Natural killer cell treated with Interleukin-12 subunit alpha and Interleukin-12 subunit beta and Interleukin-15 and Interleukin-18, amount 100 ng/mL, for 72 hours (primary cell): ENCODE measurements at regions not wholly inside any gene's neighbourhood (a gene's known extent, or its start where the extent isn't known, plus 50 kb on each side); places are given as distances from the start of the nearest gene placed in this dataset.

Experiments used
- ATAC-seq, 2 donors: fragments of 150-1000 bp; cut with Tn5 transposase in 1 of 2; sonication (Bioruptor Pico), chemical (Tn5 transposase) in 1 of 2; 2 replicates each; pipeline ENCODE4 v1.10.0; 2021
- DNase-seq: peaks from one replicate; pipeline ENCODE4 v3.0.0; 2022; ENCODE audit warnings: low spot score
- H3K27ac Mint-ChIP-seq, 2 donors: 1 replicate in 1 of 2; 2 replicates in 1 of 2; pipeline ENCODE4 v1.8.0; 2022; ENCODE audit warnings: mixed read lengths in 2 of 2, mild to moderate bottlenecking in 1 of 2, moderate library complexity in 1 of 2
- H3K27me3 Mint-ChIP-seq, 2 donors: 1 replicate in 1 of 2; 2 replicates in 1 of 2; pipeline ENCODE4 v1.8.0; 2022; ENCODE audit warnings: mixed read lengths in 2 of 2
- H3K36me3 Mint-ChIP-seq: one replicate; pipeline ENCODE4 v1.8.0; 2022; ENCODE audit warnings: mixed read lengths
- H3K4me1 Mint-ChIP-seq, 2 donors: 1 replicate in 1 of 2; 2 replicates in 1 of 2; pipeline ENCODE4 v1.8.0; 2022; ENCODE audit warnings: low read depth in 2 of 2, mixed read lengths in 2 of 2, mild to moderate bottlenecking in 1 of 2
- H3K4me3 Mint-ChIP-seq: one replicate; pipeline ENCODE4 v1.8.0; 2022; ENCODE audit warnings: mixed read lengths
- H3K9me3 Mint-ChIP-seq: 2 replicates; pipeline ENCODE4 v1.8.0; 2022; ENCODE audit warnings: mixed read lengths

DNA sequence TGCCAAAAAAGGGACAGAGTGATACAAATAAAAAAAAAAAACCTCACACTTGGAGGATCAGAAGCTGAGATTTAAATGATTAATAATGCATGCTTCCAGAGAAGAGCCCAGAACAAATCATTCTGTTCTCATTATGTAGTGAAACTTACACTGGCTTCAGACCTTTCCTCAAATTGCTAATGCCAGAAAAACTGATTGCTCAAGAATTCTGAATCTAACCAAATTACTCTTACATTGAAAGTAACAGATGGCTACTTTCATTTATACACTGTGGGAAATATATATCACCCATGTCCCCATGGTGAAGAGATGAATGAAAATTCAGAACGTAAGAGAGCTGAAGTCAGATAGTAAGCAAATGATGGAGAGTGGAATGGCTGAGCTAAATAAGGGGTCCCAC lies 85.9 kb upstream of the NSMCE3 start:
- Mint-ChIP-seq H3K4me3 (no peak overlapping the region), H3K9me3 (no peaks in the 10 kb centered on the region), H3K36me3 (no peaks in the 10 kb centered on the region), H3K27ac (no peak overlapping the region), H3K27me3 (peaks cover 16 to 41% of the 10 kb centered on the region in 2 donors), H3K4me1 (no peaks in the 10 kb centered on the region)
- ATAC-seq (no peak), DNase-seq (no peak)

DNA sequence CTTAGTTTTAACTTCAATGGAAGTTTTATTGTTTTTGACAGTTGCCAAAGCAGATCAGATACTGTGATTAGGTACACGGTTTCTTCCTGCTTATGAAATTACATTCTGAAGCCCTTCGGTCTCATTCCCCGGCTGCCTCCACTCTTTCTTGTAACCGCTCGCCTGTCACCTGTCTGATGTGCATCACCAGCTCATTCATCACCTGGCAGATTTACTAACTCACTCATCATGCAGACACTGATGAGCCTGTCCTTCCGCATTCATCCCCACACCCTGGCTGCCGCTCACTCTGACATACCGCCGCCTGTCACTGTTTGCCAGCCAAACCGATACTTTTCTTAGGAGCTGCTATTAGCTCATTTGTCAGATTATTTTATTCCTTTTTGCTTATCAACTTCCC lies 82.8 kb upstream of the NSMCE3 start:
- no peak for DNase-seq
- Mint-ChIP-seq H3K27me3 (peaks cover 24 to 39% of the 10 kb centered on the region in 2 donors), H3K4me1 (no peaks in the 10 kb centered on the region), H3K36me3 (no peaks in the 10 kb centered on the region), H3K4me3 (no peak overlapping the region), H3K9me3 (no peaks in the 10 kb centered on the region), H3K27ac (no peak overlapping the region)
- no peak for ATAC-seq

DNA sequence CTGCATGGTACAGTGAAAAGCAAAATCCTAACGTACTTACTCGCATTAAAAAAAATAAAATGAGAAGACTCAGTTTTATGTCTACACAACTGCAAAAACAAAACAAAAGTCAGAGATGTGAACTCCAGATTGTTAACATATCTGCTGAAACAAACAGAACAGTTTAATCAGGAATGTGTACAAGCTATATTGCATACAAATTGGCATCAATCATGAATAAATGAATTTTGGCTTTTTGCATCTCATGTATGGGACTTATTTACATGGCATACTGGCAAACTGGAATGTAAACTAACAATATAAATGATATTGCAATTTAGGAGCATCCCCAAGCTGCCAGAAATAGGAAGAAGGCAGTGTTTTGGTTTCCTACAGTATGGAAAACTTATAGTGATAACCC lies 79.6 kb upstream of the NSMCE3 start:
- Mint-ChIP-seq H3K4me3 (no peak overlapping the region), H3K4me1 (no peaks in the 10 kb centered on the region), H3K27me3 (peaks cover 16 to 23% of the 10 kb centered on the region in 2 donors), H3K36me3 (no peaks in the 10 kb centered on the region), H3K9me3 (no peaks in the 10 kb centered on the region), H3K27ac (no peak overlapping the region)
- no peak for ATAC-seq
- no peak for DNase-seq

DNA sequence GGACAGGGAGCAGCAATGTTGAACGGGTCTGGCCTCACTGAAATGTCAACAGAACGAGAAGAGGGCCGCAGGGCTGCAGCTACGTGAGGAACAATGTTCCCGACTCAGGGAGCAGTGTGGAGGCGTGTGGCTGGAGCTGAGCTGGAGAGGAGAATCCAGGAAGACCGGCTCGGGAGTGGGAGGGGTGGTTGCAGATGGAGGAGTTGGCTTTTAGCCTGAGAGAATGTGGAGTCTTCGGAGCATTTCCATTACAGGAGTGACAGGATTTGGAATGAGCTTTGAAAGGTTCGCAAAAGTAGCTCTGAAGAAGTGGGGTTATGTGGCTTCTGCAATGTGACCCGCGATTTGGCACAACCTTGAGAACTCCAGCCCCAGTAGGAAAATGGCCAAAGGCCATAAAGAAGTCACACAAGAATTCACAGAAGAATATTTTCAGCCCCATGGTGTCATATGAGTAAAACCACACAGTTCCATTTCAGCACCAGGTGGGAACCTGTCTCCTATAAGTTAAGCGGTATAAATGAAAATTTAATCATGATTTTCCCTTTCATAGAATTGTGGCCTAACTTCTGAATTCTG lies 78.8 kb upstream of the NSMCE3 start:
- no peaks in the 10 kb centered on the region for H3K9me3 Mint-ChIP-seq
- DNase-seq (no peak), ATAC-seq (no peak)
- H3K4me3 Mint-ChIP-seq: no peak overlapping the region
- H3K27ac Mint-ChIP-seq: no peak overlapping the region
- H3K4me1 Mint-ChIP-seq: no peaks in the 10 kb centered on the region
- no peaks in the 10 kb centered on the region for H3K36me3 Mint-ChIP-seq
- H3K27me3 Mint-ChIP-seq: peaks cover 14 to 20% of the 10 kb centered on the region in 2 donors

DNA sequence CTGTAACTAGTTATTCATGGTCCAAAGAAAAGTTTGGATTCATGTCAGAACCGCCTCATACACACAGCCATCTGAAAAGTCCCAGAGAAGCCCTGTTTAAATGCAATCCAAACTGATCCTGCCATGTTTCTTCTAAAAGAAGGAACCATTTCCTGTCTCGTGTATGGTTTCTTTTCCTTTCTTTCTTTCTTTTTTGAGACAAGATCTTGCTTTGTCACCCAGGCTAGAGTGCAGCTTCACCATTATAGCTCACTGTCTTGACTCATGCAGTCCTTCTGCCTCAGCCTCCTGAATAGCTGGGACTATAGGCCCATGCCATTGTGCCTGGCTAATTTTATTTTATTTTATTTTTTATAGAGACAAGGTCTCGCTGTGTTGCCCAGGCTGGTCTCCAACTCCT lies 77.4 kb upstream of the NSMCE3 start:
- Mint-ChIP-seq H3K27me3 (peaks cover 9 to 13% of the 10 kb centered on the region in 2 donors), H3K36me3 (no peaks in the 10 kb centered on the region), H3K9me3 (no peaks in the 10 kb centered on the region), H3K27ac (no peak overlapping the region), H3K4me1 (no peaks in the 10 kb centered on the region), H3K4me3 (no peak overlapping the region)
- ATAC-seq (no peak), DNase-seq (no peak)

DNA sequence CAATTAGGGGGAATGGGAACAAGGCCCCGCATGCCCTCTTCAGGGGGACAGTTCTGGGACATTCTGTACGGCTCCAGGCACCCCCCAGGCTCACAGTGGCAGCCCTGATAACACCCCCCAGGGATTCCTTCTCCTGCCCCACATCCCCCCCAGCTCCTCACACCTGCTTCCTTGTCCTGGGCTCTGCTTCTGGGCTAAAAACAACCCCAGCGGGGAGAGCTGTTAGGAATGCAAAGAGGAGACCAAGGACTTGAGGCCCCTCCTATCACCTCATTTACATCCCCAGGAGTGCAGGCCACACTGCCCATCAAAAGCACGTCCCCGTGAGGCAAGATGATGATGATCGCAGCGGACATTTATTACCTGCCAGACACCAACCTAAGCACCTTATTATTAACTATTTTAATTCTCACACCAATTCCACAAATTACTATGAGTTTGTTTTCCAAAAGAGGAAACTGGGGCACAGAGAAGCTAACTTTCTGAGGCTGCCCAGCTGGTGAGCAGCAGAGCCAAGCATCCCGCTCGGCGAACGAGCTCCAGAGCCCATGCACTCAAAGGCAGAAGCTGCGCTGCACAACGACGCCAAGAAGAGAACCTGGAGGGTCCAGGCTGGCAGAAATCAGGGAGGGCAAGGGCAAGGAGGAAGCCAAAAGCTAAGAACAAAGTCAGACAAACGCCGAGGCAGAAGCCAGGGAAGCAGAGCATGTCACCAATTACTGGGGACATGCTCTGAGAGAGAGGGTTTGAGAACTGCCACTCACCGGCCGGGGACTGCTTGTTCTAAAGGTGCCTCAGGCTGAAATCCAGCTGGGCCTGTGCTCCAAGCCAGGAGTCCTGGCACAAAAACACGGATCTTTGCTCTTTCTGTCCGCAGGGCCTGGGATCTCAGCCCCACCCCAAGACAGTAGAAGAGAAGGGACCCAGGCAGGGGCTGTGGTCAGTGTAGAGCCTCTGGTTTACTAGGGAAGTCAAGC lies 76.2 kb upstream of the NSMCE3 start:
- no peaks in the 10 kb centered on the region for H3K36me3 Mint-ChIP-seq
- H3K27ac Mint-ChIP-seq: no peak overlapping the region

DNA sequence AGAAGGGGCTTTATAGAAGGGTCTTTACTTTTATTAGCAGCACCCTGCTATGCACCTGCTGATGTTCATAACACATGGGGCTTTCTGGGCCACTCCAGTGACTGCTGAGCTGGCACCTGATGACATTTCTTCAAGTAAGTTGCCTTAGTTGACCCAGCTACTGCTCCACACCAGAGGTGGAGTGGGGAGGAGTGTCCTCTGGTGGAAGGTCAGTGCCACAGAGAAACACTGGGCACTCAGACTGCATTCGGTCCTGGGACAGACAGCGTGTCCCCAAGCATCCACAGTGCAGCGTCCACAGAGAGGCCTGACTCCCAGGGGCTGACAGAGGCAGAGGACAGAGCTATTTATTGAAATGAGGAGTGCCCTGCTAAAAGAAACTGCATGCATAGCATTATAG lies 74.9 kb upstream of the NSMCE3 start:
- H3K9me3 Mint-ChIP-seq: no peaks in the 10 kb centered on the region
- DNase-seq: no peak

More for the DNA sequence above, 76.2 kb upstream of the NSMCE3 start:
- DNase-seq (no peak), ATAC-seq (peak in 1 of 2 donors; percentile 15)
- H3K4me1 Mint-ChIP-seq: no peaks in the 10 kb centered on the region
- no peaks in the 10 kb centered on the region for H3K9me3 Mint-ChIP-seq
- H3K4me3 Mint-ChIP-seq: no peak overlapping the region
- H3K27me3 Mint-ChIP-seq: peaks cover 9 to 13% of the 10 kb centered on the region in 2 donors

DNA sequence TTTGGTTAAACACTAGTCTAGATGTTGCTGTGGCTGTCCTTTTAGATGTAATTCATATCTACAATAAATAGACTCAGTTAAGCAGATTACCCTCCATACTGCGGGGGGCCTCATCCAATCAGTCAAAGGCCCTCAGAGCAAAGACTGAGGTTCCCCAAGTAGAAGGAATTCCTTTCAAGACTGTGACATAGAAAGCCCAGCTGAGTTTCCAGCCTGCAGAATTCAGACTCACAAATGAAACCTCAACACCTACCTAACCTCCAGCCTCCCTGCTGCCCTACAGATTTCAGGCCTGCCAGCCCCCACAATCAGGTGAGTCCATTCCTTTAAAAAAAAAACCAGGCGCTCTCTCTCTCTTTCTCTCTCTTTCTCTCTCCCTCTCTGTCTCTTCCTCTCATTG lies 73.6 kb upstream of the NSMCE3 start:
- ATAC-seq (no peak), DNase-seq (no peak)
- H3K27ac Mint-ChIP-seq: no peak overlapping the region
- no peaks in the 10 kb centered on the region for H3K4me1 Mint-ChIP-seq
- H3K36me3 Mint-ChIP-seq: no peaks in the 10 kb centered on the region
- H3K4me3 Mint-ChIP-seq: no peak overlapping the region
- no peaks in the 10 kb centered on the region for H3K9me3 Mint-ChIP-seq
- H3K27me3 Mint-ChIP-seq: peaks cover 6 to 8% of the 10 kb centered on the region in 2 donors

More for the DNA sequence above, 74.9 kb upstream of the NSMCE3 start:
- no peak overlapping the region for H3K27ac Mint-ChIP-seq
- H3K4me3 Mint-ChIP-seq: no peak overlapping the region
- no peaks in the 10 kb centered on the region for H3K4me1 Mint-ChIP-seq
- H3K36me3 Mint-ChIP-seq: no peaks in the 10 kb centered on the region
- peaks cover 8 to 9% of the 10 kb centered on the region in 2 donors for H3K27me3 Mint-ChIP-seq
- peak in 1 of 2 donors; percentile 32 for ATAC-seq

DNA sequence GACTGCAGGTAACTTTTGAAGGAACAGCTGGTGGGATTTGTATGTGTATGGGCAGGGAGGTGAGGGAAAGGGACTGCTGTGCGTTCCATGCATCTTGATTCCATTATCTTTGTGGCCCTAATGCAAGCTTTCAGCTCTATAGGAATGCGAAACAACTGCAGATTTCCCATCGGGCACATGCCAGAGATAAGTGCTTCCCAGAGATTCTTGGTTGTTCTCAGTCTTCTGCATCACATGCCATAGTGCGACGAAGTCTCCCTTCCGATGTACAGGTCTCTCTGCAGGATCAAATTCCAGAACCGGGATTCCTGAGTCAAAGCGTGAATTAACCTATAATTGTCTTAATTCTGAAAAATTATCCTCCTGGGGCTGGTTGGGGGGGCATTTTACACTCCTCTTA lies 72.6 kb upstream of the NSMCE3 start:
- Mint-ChIP-seq H3K36me3 (no peaks in the 10 kb centered on the region), H3K27ac (no peak overlapping the region), H3K27me3 (peaks cover 0 to 2% of the 10 kb centered on the region in 2 donors), H3K9me3 (no peaks in the 10 kb centered on the region), H3K4me3 (no peak overlapping the region), H3K4me1 (no peaks in the 10 kb centered on the region)
- no peak for ATAC-seq
- no peak for DNase-seq

DNA sequence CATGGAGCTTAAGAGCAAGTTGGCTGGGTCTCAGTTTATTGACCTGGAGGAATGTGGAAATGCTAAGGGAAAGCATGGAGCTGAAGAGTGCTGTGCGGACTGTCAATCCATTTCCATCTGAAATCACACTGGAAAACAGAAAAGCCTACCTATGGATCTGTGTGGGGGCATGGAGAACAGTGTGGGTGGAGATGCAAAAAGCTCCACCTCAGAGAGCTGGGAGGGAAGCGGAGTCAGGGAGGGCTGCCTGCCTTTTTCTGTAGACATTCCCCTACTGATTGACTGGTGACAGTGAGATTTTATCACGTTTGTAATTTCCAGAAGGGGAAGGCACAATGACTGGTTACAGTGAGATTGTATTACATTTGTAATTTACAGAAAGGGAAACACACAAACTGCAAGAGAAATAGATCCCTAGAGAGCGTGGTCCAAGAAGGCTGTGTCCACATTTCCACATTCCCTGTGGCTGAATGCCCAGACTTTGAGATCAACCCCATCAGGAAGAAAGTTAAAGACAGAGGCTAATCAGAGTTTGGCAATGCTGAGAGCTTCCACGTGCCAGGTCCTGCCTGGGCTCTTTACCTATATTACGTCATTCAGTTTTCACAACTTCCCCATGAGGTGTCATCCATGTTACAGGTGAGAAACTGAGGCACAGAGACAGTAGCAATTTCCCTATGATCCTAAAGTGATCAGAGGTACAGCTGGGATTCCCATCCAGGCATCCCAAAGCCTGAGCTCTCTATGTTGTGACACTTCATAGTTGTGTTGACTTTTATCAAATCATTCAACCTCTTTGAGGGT lies 67.7 kb upstream of the NSMCE3 start:
- H3K36me3 Mint-ChIP-seq: no peaks in the 10 kb centered on the region
- ATAC-seq: no peak
- H3K27ac Mint-ChIP-seq: no peak overlapping the region

DNA sequence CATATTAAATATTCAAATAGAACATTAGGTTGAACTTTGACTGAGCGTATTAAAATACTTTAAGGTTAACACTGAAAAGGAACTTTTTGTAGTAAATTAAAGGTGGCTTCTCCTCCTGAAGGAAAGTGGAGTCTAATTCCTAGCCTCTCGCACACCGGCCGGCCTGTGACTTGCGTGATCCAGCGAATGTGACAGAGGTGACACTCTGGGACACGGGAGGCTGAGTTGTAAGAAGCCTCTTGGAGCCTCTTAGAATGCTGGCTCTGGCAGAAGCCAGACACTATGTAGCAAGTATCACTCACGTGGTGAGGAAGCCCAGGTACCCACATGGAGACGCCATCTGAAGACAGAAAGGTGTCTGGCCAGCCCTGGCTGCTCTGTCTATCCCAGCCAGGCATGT lies 64.9 kb upstream of the NSMCE3 start:
- Mint-ChIP-seq H3K4me1 (no peaks in the 10 kb centered on the region), H3K27me3 (peaks cover 0 to 11% of the 10 kb centered on the region in 2 donors), H3K9me3 (no peaks in the 10 kb centered on the region), H3K27ac (no peak overlapping the region), H3K36me3 (no peaks in the 10 kb centered on the region), H3K4me3 (no peak overlapping the region)
- ATAC-seq (no peak), DNase-seq (no peak)

More for the DNA sequence above, 67.7 kb upstream of the NSMCE3 start:
- Mint-ChIP-seq H3K4me1 (no peaks in the 10 kb centered on the region), H3K27me3 (peaks cover 0 to 8% of the 10 kb centered on the region in 2 donors), H3K9me3 (no peaks in the 10 kb centered on the region), H3K4me3 (no peak overlapping the region)
- DNase-seq: no peak

DNA sequence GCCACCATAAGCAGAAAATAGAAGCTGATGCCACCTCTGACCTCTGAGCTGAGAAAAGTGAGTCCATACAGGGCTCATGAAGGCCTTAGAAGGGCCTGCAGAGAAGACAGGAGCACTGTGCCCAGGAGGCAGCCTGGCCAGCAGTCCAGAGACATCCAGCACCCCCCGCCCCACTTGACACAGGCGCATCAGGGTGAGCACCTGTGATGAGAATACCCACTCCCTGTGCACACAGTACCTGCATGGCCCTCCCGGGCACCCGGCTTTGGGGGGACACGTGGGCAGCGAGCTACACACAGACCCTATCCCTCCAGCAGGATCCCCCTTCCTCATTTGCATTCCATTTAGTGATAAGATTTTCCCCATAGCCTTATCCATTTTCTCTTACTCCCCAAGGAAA lies 63.6 kb upstream of the NSMCE3 start:
- H3K27me3 Mint-ChIP-seq: peaks cover 1 to 11% of the 10 kb centered on the region in 2 donors
- no peaks in the 10 kb centered on the region for H3K9me3 Mint-ChIP-seq
- no peak overlapping the region for H3K4me3 Mint-ChIP-seq
- no peaks in the 10 kb centered on the region for H3K36me3 Mint-ChIP-seq
- DNase-seq (no peak), ATAC-seq (peak in 1 of 2 donors; percentile 20)
- H3K27ac Mint-ChIP-seq: no peak overlapping the region
- no peaks in the 10 kb centered on the region for H3K4me1 Mint-ChIP-seq

DNA sequence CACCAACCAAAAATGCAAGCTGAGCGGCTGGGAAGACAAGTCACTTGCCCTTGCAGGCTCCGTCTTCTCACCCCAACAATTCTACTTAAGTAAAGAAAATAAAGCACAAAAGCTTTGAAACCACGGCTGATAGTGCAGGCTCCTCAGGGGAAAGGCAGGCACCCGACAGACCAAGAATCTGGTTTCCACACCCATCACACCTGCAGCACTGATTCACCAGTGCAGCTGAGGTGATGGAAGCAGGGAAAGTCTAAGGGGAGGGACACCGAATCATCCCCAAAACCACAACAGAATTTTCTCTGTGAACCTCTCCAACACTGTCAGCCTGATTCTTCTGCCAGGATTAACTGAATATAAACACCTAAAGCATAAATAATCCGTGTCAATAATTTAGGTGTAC lies 62.0 kb upstream of the NSMCE3 start:
- ATAC-seq: no peak
- no peaks in the 10 kb centered on the region for H3K36me3 Mint-ChIP-seq
- H3K4me3 Mint-ChIP-seq: no peak overlapping the region
- H3K4me1 Mint-ChIP-seq: no peaks in the 10 kb centered on the region
- peaks cover 6 to 14% of the 10 kb centered on the region in 2 donors for H3K27me3 Mint-ChIP-seq
- no peak overlapping the region for H3K27ac Mint-ChIP-seq
- DNase-seq: no peak
- H3K9me3 Mint-ChIP-seq: no peaks in the 10 kb centered on the region

DNA sequence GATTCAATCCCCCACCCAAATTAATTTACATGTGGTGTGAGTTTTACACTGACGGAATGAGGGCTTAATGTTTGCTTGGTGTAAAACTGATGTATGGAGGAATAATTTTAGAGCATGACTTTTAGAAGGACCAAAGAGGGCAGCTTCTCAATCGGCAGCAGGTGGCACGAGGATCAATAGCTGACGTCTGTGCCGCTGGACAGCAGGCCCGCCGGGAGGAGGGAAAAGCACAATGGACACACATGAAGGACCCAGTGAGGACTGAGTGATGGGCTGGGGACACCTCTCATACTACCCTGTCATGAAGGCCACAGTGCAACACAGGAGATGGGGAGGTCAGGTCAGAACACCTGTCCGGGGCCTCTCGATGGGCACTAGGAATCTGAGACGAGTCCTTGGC lies 61.4 kb upstream of the NSMCE3 start:
- Mint-ChIP-seq H3K4me1 (no peaks in the 10 kb centered on the region), H3K36me3 (peaks cover under 1% of the 10 kb centered on the region)

More for the DNA sequence above, 61.4 kb upstream of the NSMCE3 start:
- ATAC-seq (peak; percentile 40 to 46), DNase-seq (no peak)
- peaks cover 5 to 16% of the 10 kb centered on the region in 2 donors for H3K27me3 Mint-ChIP-seq
- no peaks in the 10 kb centered on the region for H3K9me3 Mint-ChIP-seq
- H3K27ac Mint-ChIP-seq: no peak overlapping the region
- H3K4me3 Mint-ChIP-seq: no peak overlapping the region
